ENCODE measurements at regions not wholly inside any gene's neighbourhood (a gene's known extent, or its start where the extent isn't known, plus 50 kb on each side); places are given as distances from the start of the nearest gene placed in this dataset.

- no peak for TF ChIP-seq CTCF (IDR thresholded peaks at IDR 0.05; ENCODE audit: low read depth, low read length, missing input control)
- no peak for TF ChIP-seq MAX (IDR thresholded peaks at IDR 0.05)
- TF ChIP-seq YY1 (IDR thresholded peaks at IDR 0.05) = no peak
- no peak for TF ChIP-seq NR2F2 (IDR thresholded peaks at IDR 0.05)
- TF ChIP-seq RAD21 (IDR thresholded peaks at IDR 0.05) = no peak
- TF ChIP-seq REST (IDR thresholded peaks at IDR 0.05) = no peak
These were observed 106.5 kb upstream of the NT5E start for GRCh38 chr6:85343428-85343827.
